Suprapubic skin (tissue), 4 donors: ENCODE measurements at regions not wholly inside any gene's neighbourhood (a gene's known extent, or its start where the extent isn't known, plus 50 kb on each side); places are given as distances from the start of the nearest gene placed in this dataset.

Experiments used
- DNase-seq, 2 donors: peaks; one replicate each; pipeline ENCODE4 v3.0.0-alpha.2; 2019; ENCODE audit warnings: low spot score in 2 of 2
- H3K27ac ChIP-seq: fragments of 200-600 bp; sonication (generic); one replicate; pipeline ENCODE4 v1.5.1; 2019
- H3K27me3 ChIP-seq: fragments of 200-600 bp; sonication (generic); one replicate; pipeline ENCODE4 v1.5.1; 2019
- H3K36me3 ChIP-seq: fragments of 200-600 bp; sonication (generic); one replicate; pipeline ENCODE4 v1.5.1; 2019
- H3K4me1 ChIP-seq: fragments of 200-600 bp; sonication (generic); one replicate; pipeline ENCODE4 v1.5.1; 2019
- H3K4me3 ChIP-seq: fragments of 200-600 bp; sonication (generic); one replicate; pipeline ENCODE4 v1.5.1; 2019; ENCODE audit warnings: mild to moderate bottlenecking
- H3K9me3 ChIP-seq: fragments of 200-600 bp; sonication (generic); one replicate; pipeline ENCODE4 v1.5.1; 2019
- EP300 ChIP-seq: sonication (generic); formaldehyde crosslinking; IDR thresholded peaks from one replicate; pipeline ENCODE4 v1.6.1; 2017; ENCODE audit warnings: antibody characterized with exemption
- POLR2A ChIP-seq, 2 donors: fragments of 450-650 bp; IDR thresholded peaks; one replicate each; pipeline ENCODE4 v1.6.1; 2017; ENCODE audit warnings: antibody characterized with exemption in 2 of 2, mild to moderate bottlenecking in 2 of 2, moderate library complexity in 2 of 2
- POLR2AphosphoS5 ChIP-seq, 3 donors: sonication (generic); formaldehyde crosslinking; IDR thresholded peaks; one replicate each; pipeline ENCODE4 v1.6.1; 2017; ENCODE audit warnings: antibody characterized with exemption in 3 of 3
- WGBS: methylation state at CpG from one replicate; pipeline ENCODE4 v1.1.5; 2018; 5-methylcytosine and 5-hydroxymethylcytosine counted together
- TF ChIP-seq, protein P1 (sequence below), 2 donors: fragments of 200-600 bp in 1 of 2; fragments of 450-650 bp in 1 of 2; sonication (generic) in 1 of 2; IDR thresholded peaks; one replicate each; pipeline ENCODE4 v1.5.1; 2016 to 2019; ENCODE audit warnings: antibody characterized with exemption in 2 of 2, mild to moderate bottlenecking in 1 of 2, moderate library complexity in 1 of 2

DNA sequence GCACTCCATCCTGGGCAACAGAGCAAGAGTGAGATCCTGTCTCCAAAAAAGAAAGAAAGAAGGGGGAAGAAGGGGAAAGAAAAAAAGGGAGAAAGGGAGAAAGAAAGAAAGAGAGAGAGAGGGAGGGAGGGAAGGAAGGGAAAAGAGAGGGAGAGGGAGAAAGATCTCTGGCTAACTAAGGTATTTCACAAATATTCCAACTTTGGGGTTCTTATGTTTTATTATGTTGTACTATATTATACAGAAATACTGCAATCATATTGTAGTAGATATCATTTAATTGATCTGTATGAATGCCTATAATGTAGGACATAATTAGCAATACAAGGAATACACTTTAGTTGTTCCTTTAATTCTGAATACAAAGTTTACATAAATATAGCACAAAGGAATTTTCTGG lies 70.1 kb upstream of the STAM2 start:
- TF ChIP-seq POLR2AphosphoS5 (IDR thresholded peaks at IDR 0.05): no peak
- no peak for TF ChIP-seq EP300
- TF ChIP-seq, protein P1, sequence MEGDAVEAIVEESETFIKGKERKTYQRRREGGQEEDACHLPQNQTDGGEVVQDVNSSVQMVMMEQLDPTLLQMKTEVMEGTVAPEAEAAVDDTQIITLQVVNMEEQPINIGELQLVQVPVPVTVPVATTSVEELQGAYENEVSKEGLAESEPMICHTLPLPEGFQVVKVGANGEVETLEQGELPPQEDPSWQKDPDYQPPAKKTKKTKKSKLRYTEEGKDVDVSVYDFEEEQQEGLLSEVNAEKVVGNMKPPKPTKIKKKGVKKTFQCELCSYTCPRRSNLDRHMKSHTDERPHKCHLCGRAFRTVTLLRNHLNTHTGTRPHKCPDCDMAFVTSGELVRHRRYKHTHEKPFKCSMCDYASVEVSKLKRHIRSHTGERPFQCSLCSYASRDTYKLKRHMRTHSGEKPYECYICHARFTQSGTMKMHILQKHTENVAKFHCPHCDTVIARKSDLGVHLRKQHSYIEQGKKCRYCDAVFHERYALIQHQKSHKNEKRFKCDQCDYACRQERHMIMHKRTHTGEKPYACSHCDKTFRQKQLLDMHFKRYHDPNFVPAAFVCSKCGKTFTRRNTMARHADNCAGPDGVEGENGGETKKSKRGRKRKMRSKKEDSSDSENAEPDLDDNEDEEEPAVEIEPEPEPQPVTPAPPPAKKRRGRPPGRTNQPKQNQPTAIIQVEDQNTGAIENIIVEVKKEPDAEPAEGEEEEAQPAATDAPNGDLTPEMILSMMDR (IDR thresholded peaks at IDR 0.05): no peak
- TF ChIP-seq POLR2A (IDR thresholded peaks at IDR 0.05): no peak
- no peaks in the 10 kb centered on the region for H3K4me1 ChIP-seq
- no peak for DNase-seq

DNA sequence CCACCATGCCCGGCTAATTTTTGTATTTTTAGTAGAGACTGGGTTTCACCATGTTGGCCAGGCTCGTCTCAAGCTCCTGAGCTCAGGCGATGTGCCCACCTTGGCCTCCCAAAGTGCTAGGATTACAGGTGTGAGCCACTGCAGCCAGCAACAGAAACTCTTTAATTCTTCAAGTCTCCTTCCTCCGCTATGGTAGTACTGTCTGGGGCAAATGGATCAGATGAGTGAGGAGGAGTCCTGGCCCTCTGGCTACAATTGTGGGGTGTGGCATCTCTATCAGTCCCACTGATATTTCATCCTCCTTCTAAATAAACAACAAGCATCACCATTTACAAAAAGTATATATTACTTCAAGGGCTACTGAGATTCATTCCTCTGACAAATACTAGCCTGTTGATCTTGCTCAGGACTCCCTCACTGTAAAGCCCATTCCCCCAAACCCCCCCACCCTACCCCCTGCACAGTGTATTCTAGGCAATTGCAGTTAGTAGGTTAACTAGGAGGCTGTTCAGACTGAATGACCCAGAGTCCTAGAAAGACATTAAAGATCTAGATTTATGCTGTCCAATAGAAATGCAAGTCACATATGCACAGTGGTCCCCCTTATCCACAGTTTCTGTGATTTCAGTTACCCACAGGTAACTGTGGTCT lies 71.2 kb upstream of the STAM2 start:
- WGBS: 91% methylated on average over 4 of the region's 4 CpGs
- Histone ChIP-seq H3K4me1 (no peaks in the 10 kb centered on the region), H3K36me3 (no peaks in the 10 kb centered on the region), H3K27me3 (peaks cover 5% of the 10 kb centered on the region), H3K9me3 (no peaks in the 10 kb centered on the region), H3K4me3 (no peak overlapping the region), H3K27ac (no peak overlapping the region)
- TF ChIP-seq POLR2AphosphoS5 (IDR thresholded peaks at IDR 0.05): no peak
- TF ChIP-seq, protein P1 (IDR thresholded peaks at IDR 0.05): no peak
- no peak for DNase-seq

More for the DNA sequence above, 70.1 kb upstream of the STAM2 start:
- H3K27ac ChIP-seq: no peak overlapping the region
- H3K9me3 ChIP-seq: no peaks in the 10 kb centered on the region
- H3K27me3 ChIP-seq: peaks cover 5% of the 10 kb centered on the region
- H3K4me3 ChIP-seq: no peak overlapping the region
- H3K36me3 ChIP-seq: no peaks in the 10 kb centered on the region

DNA sequence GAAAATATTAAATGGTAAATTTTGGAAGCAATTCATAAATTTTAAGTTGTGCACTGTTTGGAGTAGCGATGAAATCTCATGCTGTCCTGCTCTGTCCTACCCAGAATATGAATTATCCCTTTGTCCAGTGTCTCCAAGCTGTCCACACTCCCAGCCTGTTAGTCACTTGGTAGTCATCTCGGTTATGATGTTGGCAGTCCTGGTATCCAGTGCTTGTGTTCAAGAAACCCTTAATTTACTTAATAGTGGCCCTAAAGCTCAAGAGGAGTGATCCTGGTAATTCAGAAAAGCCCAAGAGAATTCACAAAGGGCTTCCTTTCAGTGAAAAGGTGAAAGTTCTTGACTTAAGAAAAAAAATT lies 71.8 kb upstream of the STAM2 start:
- TF ChIP-seq EP300: no peak
- TF ChIP-seq POLR2A (IDR thresholded peaks at IDR 0.05): no peak
- no peak for TF ChIP-seq POLR2AphosphoS5 (IDR thresholded peaks at IDR 0.05)
- TF ChIP-seq, protein P1 (IDR thresholded peaks at IDR 0.05): no peak
- DNase-seq: no peak
- 75% methylated on average over 2 of the region's 2 CpGs for WGBS
- Histone ChIP-seq H3K27ac (no peak overlapping the region), H3K4me3 (no peak overlapping the region), H3K9me3 (no peaks in the 10 kb centered on the region), H3K36me3 (no peaks in the 10 kb centered on the region), H3K27me3 (peaks cover 5% of the 10 kb centered on the region), H3K4me1 (no peaks in the 10 kb centered on the region)

DNA sequence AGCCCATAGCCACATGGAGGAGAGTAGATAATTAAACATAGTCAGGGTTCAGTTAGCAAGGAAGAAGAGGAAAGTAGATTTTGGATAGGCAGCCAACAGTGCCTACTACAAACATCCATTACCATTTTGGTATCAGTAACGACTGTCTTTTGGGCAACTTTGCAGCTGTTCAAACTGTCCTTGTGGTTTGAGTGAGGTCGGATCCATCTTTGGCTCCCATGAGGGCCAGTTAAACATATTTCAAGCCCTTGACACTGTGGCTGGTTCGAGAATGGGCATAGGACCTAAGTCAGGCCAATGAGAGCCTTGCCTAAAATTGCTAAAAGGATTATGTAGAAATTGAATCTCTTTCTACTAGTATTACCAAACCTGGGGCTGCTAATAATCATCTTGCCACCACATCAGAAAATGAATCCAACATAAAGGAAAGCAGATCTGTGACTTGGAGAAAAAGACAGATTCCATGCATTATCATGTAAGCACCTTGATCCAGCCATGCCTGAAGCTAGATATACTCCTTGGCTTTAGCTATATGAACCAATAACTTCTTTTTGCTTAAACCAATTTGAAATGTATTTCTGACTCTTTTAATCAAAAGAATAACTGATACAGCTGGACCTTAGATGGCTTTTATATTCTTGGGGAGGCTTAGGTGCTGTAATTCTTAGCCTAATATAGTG lies 75.0 kb upstream of the STAM2 start:
- Histone ChIP-seq H3K36me3 (no peaks in the 10 kb centered on the region), H3K4me3 (no peak overlapping the region), H3K9me3 (no peaks in the 10 kb centered on the region), H3K27me3 (peaks cover 5% of the 10 kb centered on the region), H3K27ac (no peak overlapping the region), H3K4me1 (no peaks in the 10 kb centered on the region)
- WGBS: 86% methylated on average over 3 of the region's 3 CpGs
- no peak for DNase-seq
- no peak for TF ChIP-seq EP300
- TF ChIP-seq POLR2AphosphoS5 (IDR thresholded peaks at IDR 0.05): no peak
- TF ChIP-seq POLR2A (IDR thresholded peaks at IDR 0.05): no peak
- TF ChIP-seq, protein P1 (IDR thresholded peaks at IDR 0.05): no peak

DNA sequence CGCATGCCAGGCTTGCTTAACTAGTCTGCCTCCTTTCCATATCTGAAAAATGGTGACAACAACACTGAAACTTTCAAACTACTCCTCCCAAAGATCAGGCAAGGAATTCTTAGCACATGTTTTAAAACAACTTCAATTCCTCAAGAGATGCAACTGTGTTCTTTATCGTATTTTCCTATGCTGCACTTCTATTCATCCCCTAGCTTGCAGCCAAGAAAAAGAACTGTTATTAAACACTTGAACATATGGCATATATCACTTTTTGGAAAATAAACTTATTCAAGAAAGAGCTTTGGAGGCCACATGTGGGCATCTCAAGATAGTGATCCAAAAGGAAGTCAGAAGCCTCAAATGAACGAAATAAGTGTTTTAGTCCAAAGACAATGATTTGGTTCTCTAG lies 75.6 kb upstream of the STAM2 start:
- H3K27ac ChIP-seq: no peak overlapping the region
- no peak overlapping the region for H3K4me3 ChIP-seq
- H3K27me3 ChIP-seq: peaks cover 5% of the 10 kb centered on the region
- no peaks in the 10 kb centered on the region for H3K9me3 ChIP-seq
- 48% methylated on average over 3 of the region's 3 CpGs for WGBS
- no peaks in the 10 kb centered on the region for H3K36me3 ChIP-seq
- H3K4me1 ChIP-seq: no peaks in the 10 kb centered on the region
- TF ChIP-seq, protein P1 (IDR thresholded peaks at IDR 0.05): no peak
- TF ChIP-seq POLR2A (IDR thresholded peaks at IDR 0.05) (no peak), EP300 (no peak), POLR2AphosphoS5 (IDR thresholded peaks at IDR 0.05) (no peak)
- no peak for DNase-seq
